ENCODE measurements at regions not wholly inside any gene's neighbourhood (a gene's known extent, or its start where the extent isn't known, plus 50 kb on each side); places are given as distances from the start of the nearest gene placed in this dataset.

GRCh38 chr7:106808967-106809635 lies 56.0 kb upstream of the PIK3CG start (continued):
- TF ChIP-seq, protein P1, sequence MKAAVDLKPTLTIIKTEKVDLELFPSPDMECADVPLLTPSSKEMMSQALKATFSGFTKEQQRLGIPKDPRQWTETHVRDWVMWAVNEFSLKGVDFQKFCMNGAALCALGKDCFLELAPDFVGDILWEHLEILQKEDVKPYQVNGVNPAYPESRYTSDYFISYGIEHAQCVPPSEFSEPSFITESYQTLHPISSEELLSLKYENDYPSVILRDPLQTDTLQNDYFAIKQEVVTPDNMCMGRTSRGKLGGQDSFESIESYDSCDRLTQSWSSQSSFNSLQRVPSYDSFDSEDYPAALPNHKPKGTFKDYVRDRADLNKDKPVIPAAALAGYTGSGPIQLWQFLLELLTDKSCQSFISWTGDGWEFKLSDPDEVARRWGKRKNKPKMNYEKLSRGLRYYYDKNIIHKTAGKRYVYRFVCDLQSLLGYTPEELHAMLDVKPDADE (IDR thresholded peaks at IDR 0.05): no peak
- TF ChIP-seq EZH2phosphoT487 (IDR thresholded peaks at IDR 0.05; ENCODE audit: unreplicated experiment) (no peak), ZNF331 (CRISPR knock-in tag; IDR thresholded peaks at IDR 0.05; ENCODE audit: low read depth) (no peak), CREB1 (CRISPR knock-in tag; IDR thresholded peaks at IDR 0.05; ENCODE audit: low read depth) (no peak), NANOG (IDR thresholded peaks at IDR 0.05; ENCODE audit: borderline replicate concordance) (no peak), ZNF114 (CRISPR knock-in tag; IDR thresholded peaks at IDR 0.05) (no peak), JUNB (IDR thresholded peaks at IDR 0.05; ENCODE audit: unreplicated experiment) (no peak)
- TF ChIP-seq, protein P2, sequence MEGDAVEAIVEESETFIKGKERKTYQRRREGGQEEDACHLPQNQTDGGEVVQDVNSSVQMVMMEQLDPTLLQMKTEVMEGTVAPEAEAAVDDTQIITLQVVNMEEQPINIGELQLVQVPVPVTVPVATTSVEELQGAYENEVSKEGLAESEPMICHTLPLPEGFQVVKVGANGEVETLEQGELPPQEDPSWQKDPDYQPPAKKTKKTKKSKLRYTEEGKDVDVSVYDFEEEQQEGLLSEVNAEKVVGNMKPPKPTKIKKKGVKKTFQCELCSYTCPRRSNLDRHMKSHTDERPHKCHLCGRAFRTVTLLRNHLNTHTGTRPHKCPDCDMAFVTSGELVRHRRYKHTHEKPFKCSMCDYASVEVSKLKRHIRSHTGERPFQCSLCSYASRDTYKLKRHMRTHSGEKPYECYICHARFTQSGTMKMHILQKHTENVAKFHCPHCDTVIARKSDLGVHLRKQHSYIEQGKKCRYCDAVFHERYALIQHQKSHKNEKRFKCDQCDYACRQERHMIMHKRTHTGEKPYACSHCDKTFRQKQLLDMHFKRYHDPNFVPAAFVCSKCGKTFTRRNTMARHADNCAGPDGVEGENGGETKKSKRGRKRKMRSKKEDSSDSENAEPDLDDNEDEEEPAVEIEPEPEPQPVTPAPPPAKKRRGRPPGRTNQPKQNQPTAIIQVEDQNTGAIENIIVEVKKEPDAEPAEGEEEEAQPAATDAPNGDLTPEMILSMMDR (conservative IDR thresholded peaks at IDR 0.05; ENCODE audit: low read depth in 2 of 2): no peak

GRCh38 chr7:106811472-106811871 lies 53.6 kb upstream of the PIK3CG start:
- Histone ChIP-seq H3K9me2 (ENCODE audit: insufficient read depth) (peaks cover 10% of the 10 kb centered on the region), H4K20me1 (replicated peaks; ENCODE audit: insufficient read depth) (no peaks in the 10 kb centered on the region), H3K4me2 (no peak overlapping the region), H3K27ac (ENCODE audit: low read depth) (no peak overlapping the region), H3K79me2 (replicated peaks; ENCODE audit: insufficient read depth) (no peaks in the 10 kb centered on the region), H2AFZ (no peak overlapping the region), H3K36me3 (ENCODE audit: insufficient read depth) (no peaks in the 10 kb centered on the region), H3F3A (replicated peaks; ENCODE audit: low read depth) (no peaks in the 10 kb centered on the region), H3K4me1 (ENCODE audit: insufficient read depth) (no peaks in the 10 kb centered on the region), H3K27me3 (ENCODE audit: insufficient read depth) (no peaks in the 10 kb centered on the region), H3K4me3 (no peak overlapping the region)
- no peaks in the 10 kb centered on the region for H3K9me3 Mint-ChIP-seq
- no peak overlapping the region for H3K27ac Mint-ChIP-seq
- no peak for ATAC-seq
- peaks cover 11% of the 10 kb centered on the region for H3K27me3 Mint-ChIP-seq (ENCODE audit: insufficient read depth, low read depth, poor library complexity)
- no peak overlapping the region for H3K4me3 Mint-ChIP-seq
- DNase-seq (ENCODE audit: low spot score): no peak
- TF ChIP-seq EZH2 (IDR thresholded peaks at IDR 0.05; ENCODE audit: low read depth, unreplicated experiment) (no peak), NANOG (IDR thresholded peaks at IDR 0.05; ENCODE audit: borderline replicate concordance) (no peak), REST (IDR thresholded peaks at IDR 0.05; ENCODE audit: unreplicated experiment) (no peak), JUNB (IDR thresholded peaks at IDR 0.05; ENCODE audit: unreplicated experiment) (no peak), CREB1 (CRISPR knock-in tag; IDR thresholded peaks at IDR 0.05; ENCODE audit: low read depth) (no peak), ZNF114 (CRISPR knock-in tag; IDR thresholded peaks at IDR 0.05) (no peak), EZH2phosphoT487 (IDR thresholded peaks at IDR 0.05; ENCODE audit: unreplicated experiment) (no peak)
- TF ChIP-seq, protein P2 (conservative IDR thresholded peaks at IDR 0.05; ENCODE audit: low read depth in 2 of 2): no peak
- no peaks in the 10 kb centered on the region for H3K36me3 Mint-ChIP-seq (ENCODE audit: low read depth)
- H3K4me1 Mint-ChIP-seq: peaks cover 26% of the 10 kb centered on the region

All from GM23338 (cell line).